GM13976 (cell line): ENCODE measurements at regions not wholly inside any gene's neighbourhood (a gene's known extent, or its start where the extent isn't known, plus 50 kb on each side); places are given as distances from the start of the nearest gene placed in this dataset.

ENCODE experiments used
- DNase-seq: peaks from one replicate; pipeline ENCODE4 v3.0.0; 2012; ENCODE audit warnings: low spot score
- in situ Hi-C: fragments of 300-500 bp; cut with MboI; formaldehyde crosslinking; loops from one replicate; pipeline ENCODE4 v1.12.0; 2022; ENCODE audit warnings: low sequenced_read_pairs, mixed read lengths, inconsistent platforms; ENCODE audit not compliant: unreplicated experiment
- TF ChIP-seq, protein P1 (sequence below): IDR thresholded peaks from 2 replicates; pipeline ENCODE4 v1.5.1; 2012; ENCODE audit warnings: borderline replicate concordance, mild to moderate bottlenecking; ENCODE audit not compliant: insufficient read depth; ENCODE audit errors: extremely low read depth, missing control alignments, control extremely low read depth

- in situ Hi-C loops: no loop called here
- DNase-seq: no peak
- TF ChIP-seq, protein P1, sequence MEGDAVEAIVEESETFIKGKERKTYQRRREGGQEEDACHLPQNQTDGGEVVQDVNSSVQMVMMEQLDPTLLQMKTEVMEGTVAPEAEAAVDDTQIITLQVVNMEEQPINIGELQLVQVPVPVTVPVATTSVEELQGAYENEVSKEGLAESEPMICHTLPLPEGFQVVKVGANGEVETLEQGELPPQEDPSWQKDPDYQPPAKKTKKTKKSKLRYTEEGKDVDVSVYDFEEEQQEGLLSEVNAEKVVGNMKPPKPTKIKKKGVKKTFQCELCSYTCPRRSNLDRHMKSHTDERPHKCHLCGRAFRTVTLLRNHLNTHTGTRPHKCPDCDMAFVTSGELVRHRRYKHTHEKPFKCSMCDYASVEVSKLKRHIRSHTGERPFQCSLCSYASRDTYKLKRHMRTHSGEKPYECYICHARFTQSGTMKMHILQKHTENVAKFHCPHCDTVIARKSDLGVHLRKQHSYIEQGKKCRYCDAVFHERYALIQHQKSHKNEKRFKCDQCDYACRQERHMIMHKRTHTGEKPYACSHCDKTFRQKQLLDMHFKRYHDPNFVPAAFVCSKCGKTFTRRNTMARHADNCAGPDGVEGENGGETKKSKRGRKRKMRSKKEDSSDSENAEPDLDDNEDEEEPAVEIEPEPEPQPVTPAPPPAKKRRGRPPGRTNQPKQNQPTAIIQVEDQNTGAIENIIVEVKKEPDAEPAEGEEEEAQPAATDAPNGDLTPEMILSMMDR: no peak
Observed at GRCh38 chr5:86748538-86749105, 130.9 kb downstream of the COX7C start.

GRCh38 chr5:86749841-86750240 is 132.1 kb downstream of the COX7C start:
- no peak for DNase-seq
- TF ChIP-seq, protein P1: no peak
- in situ Hi-C loops: no loop called here

DNA sequence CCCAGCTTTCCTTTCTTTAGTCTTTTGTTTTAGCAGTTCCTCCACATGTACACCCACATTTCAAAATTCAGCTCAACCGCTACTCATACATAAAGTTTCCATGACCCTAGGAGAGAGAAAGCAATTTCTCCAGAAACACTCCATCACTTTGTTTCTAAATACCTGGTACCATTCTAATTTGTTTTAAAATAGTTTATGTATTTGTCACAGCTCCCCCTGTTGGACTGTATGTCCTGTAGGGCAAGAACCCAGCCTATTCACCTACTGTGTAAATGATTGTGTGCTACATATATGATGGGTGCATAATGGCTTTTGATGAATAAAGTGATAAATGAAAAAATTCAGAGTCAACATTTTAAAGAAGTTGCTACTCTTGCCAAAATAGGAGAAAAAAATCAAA is 139.1 kb downstream of the COX7C start:
- TF ChIP-seq, protein P1: no peak
- no peak for DNase-seq
- in situ Hi-C loops: no loop called here

GRCh38 chr5:86757824-86758223 is 140.1 kb downstream of the COX7C start:
- in situ Hi-C loops: no loop called here
- TF ChIP-seq, protein P1: no peak
- no peak for DNase-seq

DNA sequence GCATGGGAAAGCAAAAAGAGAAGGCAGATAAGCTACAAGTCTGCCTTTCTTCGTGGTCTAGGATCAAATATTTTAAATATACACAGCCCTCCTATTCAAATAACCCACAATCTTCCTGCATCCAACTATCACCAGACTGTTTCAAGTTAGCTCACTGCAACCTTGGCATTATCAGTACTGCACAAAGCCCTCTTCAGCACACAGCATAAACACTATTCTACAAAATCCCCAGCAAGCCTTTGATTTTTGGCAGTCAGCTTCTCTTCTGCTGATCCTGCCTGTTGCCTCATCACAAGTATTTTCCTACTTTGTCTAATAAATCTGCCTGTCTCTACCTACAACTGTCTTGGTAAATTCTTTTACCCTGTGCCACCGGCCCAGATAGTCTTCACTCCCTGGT is 142.9 kb downstream of the COX7C start:
- in situ Hi-C loops: no loop called here
- TF ChIP-seq, protein P1: no peak
- no peak for DNase-seq

- TF ChIP-seq, protein P1: no peak
- in situ Hi-C loops: no loop called here
- DNase-seq: no peak
Observed at GRCh38 chr5:86763929-86764328, 146.2 kb downstream of the COX7C start.
